ENCODE measurements at regions not wholly inside any gene's neighbourhood (a gene's known extent, or its start where the extent isn't known, plus 50 kb on each side); places are given as distances from the start of the nearest gene placed in this dataset.

DNA sequence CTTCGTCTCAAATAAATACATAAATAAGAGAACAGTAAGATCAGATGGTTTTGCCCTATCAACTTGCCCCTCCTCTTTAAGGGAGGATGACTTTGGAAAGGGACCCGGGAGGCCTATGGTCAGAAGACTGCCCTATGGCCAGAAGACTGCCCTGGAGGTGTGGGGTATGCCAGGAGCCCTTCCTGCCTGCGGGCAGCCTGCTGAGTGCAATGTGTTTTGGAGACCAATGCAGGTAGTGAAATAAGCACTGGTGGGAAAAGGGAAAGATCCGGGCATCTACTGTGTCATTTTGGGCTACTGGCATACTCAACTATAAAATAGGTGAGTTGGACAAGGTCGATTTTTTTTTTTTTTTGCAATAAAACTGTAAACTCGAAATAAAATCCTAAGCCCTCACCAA lies 129.8 kb upstream of the SLC34A2 start:
- TF ChIP-seq POLR2AphosphoS5 (IDR thresholded peaks at IDR 0.05) (no peak), POLR2A (IDR thresholded peaks at IDR 0.05) (no peak)

Measured in breast epithelium (tissue), 3 donors.